ENCODE measurements at regions not wholly inside any gene's neighbourhood (a gene's known extent, or its start where the extent isn't known, plus 50 kb on each side); places are given as distances from the start of the nearest gene placed in this dataset.

- Mint-ChIP-seq H3K4me3 (no peak overlapping the region), H3K36me3 (ENCODE audit: low read depth) (no peaks in the 10 kb centered on the region), H3K27me3 (ENCODE audit: low read depth, poor library complexity) (peaks cover 15% of the 10 kb centered on the region), H3K9me3 (peaks cover 13% of the 10 kb centered on the region), H3K4me1 (no peaks in the 10 kb centered on the region), H3K27ac (no peak overlapping the region)
- no peak for DNase-seq
- no peak for TF ChIP-seq CTCF (IDR thresholded peaks at IDR 0.05)
Measured at GRCh38 chr12:118706437-118706836, 274.9 kb upstream of the SRRM4 start.

GRCh38 chr12:118709946-118710345 lies 271.4 kb upstream of the SRRM4 start:
- Mint-ChIP-seq H3K4me3 (no peak overlapping the region), H3K4me1 (no peaks in the 10 kb centered on the region), H3K36me3 (ENCODE audit: low read depth) (no peaks in the 10 kb centered on the region), H3K9me3 (peaks cover 13% of the 10 kb centered on the region), H3K27ac (no peak overlapping the region), H3K27me3 (ENCODE audit: low read depth, poor library complexity) (peaks cover 7% of the 10 kb centered on the region)
- TF ChIP-seq CTCF (IDR thresholded peaks at IDR 0.05), result no peak
- DNase-seq, result no peak

- no peak overlapping the region for H3K4me3 Mint-ChIP-seq
- H3K27ac Mint-ChIP-seq, result no peak overlapping the region
- no peak for TF ChIP-seq CTCF (IDR thresholded peaks at IDR 0.05)
- H3K9me3 Mint-ChIP-seq, result peaks cover 13% of the 10 kb centered on the region
- H3K4me1 Mint-ChIP-seq, result no peaks in the 10 kb centered on the region
- H3K36me3 Mint-ChIP-seq (ENCODE audit: low read depth), result no peaks in the 10 kb centered on the region
- peaks cover 3% of the 10 kb centered on the region for H3K27me3 Mint-ChIP-seq (ENCODE audit: low read depth, poor library complexity)
- DNase-seq, result no peak
Measured at GRCh38 chr12:118711185-118711584, 270.2 kb upstream of the SRRM4 start.

GRCh38 chr12:118714051-118714460 lies 267.3 kb upstream of the SRRM4 start:
- Mint-ChIP-seq H3K27me3 (ENCODE audit: low read depth, poor library complexity) (peaks cover 7% of the 10 kb centered on the region), H3K27ac (no peak overlapping the region), H3K9me3 (no peaks in the 10 kb centered on the region), H3K4me1 (no peaks in the 10 kb centered on the region), H3K4me3 (no peak overlapping the region), H3K36me3 (ENCODE audit: low read depth) (no peaks in the 10 kb centered on the region)
- peak; percentile 60 for DNase-seq
- peak; percentile 61 for TF ChIP-seq CTCF (IDR thresholded peaks at IDR 0.05)

- Mint-ChIP-seq H3K4me1 (no peaks in the 10 kb centered on the region), H3K27me3 (ENCODE audit: low read depth, poor library complexity) (peaks cover 7% of the 10 kb centered on the region), H3K36me3 (ENCODE audit: low read depth) (no peaks in the 10 kb centered on the region), H3K9me3 (no peaks in the 10 kb centered on the region), H3K4me3 (no peak overlapping the region), H3K27ac (no peak overlapping the region)
- TF ChIP-seq CTCF (IDR thresholded peaks at IDR 0.05), result no peak
- DNase-seq, result no peak
Measured at GRCh38 chr12:118714500-118714899, 266.8 kb upstream of the SRRM4 start.

- Mint-ChIP-seq H3K4me1 (no peaks in the 10 kb centered on the region), H3K36me3 (ENCODE audit: low read depth) (no peaks in the 10 kb centered on the region), H3K27ac (no peak overlapping the region), H3K9me3 (no peaks in the 10 kb centered on the region), H3K4me3 (no peak overlapping the region), H3K27me3 (ENCODE audit: low read depth, poor library complexity) (peaks cover 4% of the 10 kb centered on the region)
- DNase-seq, result no peak
- TF ChIP-seq CTCF (IDR thresholded peaks at IDR 0.05), result no peak
Measured at GRCh38 chr12:118715647-118716046, 265.7 kb upstream of the SRRM4 start.
